HG03558 (cell line): ENCODE measurements at regions not wholly inside any gene's neighbourhood (a gene's known extent, or its start where the extent isn't known, plus 50 kb on each side); places are given as distances from the start of the nearest gene placed in this dataset.
"Not testable (repeated sequence)": the region's sequence is repeated elsewhere in the genome, so short reads cannot be mapped to it uniquely, and the experiment has no call there.

Experiments used
- ATAC-seq: cut with Tn5 transposase; IDR thresholded peaks from one replicate; pipeline ENCODE4 v1.9.1; 2021; ENCODE audit warnings: moderate number of reproducible peaks; ENCODE audit not compliant: unreplicated experiment; ENCODE audit errors: extremely low read depth

DNA sequence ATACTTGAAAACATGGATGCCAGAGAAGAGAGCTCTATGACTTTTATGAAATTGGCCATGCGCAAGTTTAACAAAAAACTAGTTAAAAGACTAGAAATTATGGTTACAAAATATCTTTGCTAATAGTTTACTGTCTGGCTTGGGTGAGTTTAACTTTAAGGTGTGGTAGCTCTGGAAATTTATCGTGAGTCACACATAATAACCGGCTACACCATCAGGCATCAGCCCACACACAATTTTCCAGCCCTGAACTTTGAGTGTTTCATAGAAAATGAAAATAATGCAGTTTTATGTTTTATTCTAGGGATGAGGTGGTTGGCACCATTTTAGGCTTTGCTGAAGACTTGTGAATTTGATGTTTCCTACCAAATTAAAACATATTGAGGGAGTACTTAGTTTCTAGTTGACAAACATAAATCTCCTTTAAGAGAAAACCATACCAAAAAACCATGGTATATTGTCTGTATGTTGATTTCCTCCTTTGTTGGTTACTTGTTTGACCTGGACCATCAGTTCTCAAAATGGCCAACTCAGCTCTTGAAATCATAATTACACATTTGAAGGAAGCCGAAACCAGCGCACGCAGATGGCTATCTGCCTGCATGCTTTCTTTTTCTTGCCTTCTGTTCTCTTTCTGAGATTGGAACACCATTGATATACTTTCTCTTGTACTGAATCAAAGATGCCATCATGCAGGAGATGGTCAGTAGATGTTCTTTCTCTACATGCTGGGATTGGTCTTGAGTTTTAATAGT, 125.1 kb downstream of the AKAP11 start:
- ATAC-seq: no peak

DNA sequence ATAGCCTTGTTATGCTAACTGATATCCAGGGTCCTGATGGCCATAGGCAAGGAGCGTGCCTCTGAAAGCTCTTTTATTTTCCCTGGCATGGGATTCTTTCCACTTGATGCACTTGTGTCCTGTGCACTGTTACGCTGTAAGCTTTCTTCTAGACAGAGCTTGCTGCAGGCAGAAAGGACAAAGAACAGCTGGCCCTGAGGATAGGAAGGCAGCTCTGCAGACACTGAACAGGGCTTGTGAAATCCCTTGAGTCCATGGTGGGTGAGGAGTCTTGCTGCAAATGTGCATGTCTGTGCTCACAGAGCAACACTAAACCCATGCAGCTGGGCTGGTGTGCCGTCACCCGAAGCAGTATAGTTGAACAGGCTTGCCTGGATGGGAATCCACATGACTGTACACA, 126.6 kb downstream of the AKAP11 start:
- no peak for ATAC-seq

DNA sequence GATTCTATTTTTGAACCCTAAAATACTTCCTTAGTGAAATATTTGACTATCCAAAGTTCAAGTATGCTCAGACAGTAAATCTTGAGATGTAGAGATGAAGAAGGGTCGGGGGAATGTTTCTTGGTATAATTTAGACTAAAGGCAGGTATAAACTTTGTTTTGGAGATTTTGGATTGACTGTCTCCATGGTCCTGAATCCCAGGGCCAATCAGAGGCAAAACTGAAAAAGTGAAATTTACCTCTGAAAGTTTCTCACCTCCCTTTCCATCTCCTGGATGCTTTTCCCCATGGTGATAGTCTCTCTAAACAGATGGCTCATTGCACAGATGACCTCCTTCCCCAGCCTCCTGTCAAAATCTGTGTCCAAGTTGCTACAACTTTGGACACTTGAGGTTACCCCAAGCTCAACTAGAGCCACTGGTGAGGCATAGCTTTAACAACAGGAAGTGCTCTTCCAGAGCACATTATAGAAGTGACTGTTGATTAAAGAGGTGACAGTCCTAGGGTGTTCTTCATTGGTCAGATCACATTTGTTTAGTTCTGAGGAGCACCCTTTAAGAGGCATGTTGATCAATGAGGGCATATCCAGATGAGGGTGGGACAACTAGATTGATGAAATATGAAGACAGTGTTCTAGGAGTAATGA, 128.4 kb downstream of the AKAP11 start:
- ATAC-seq: no peak

DNA sequence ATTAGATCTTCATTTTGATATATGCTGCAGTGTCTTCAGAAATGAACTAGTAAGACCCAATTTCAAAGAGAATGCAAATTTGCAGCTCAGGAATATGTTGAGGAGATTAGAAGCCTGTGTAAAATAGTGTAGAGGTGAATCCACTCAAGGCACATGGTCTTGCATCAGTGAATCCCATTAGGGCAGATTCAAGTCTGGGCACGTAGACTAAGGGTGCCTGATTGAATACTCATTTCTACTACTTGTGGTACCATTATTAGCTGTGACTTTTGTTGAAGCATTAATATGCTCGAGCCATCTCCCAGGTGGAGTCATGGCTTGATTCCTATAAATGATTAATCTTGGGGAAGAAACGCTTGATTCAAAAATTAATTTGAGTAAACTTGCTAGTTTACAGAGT, 129.4 kb downstream of the AKAP11 start:
- no peak for ATAC-seq

DNA sequence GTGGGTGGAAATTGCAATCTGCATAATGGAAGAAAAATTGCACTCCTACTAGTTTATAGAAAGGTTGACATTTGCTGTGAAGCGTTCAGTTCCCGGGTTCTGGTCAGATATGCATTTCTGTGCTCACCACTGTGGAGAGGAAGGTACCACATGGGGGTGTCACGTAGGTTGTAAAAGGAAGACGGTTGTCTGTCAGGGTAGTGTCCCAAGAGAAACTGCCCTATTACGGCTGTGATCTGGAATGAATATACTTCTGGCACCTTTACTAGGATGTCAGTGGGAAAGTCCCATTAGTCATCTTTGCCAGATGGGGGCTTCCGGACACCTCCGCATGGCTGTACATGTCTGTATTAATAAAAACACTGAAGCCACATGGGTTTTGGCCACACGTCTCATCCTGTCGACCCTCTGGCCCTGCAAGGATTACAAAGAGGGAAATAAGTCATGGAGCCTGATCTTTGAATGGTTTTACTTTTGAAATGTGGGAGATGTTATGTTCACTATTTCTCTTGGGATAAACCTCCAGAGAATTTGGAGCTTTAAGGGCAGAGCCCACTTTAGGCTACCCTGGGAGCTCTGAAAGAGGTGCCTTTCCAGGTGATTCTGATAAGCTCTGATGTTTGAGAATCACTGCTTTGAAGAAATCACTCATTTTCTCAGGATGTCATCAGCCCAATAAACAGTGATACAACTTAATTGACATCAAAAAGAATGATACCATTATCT, 133.9 kb downstream of the AKAP11 start:
- ATAC-seq: peak; percentile 45

DNA sequence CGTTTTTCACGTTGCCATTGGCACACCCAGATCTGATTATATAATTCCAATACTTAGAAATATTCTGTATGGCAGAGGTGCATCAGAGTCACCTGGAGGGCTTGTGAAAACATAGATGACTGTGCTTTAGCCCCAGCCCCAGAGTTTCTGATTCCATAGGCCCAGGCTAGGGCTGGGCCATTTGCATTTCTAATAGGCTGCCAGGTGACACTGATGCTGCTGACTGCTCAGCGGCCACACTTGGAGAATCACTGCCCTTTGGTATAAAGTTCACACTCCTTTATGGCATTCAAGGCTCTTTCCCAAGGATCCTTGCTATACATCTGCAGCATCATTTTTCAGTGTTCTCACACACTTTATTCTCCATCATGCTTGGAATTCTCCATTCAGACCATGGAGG, 137.1 kb downstream of the AKAP11 start:
- no peak for ATAC-seq

DNA sequence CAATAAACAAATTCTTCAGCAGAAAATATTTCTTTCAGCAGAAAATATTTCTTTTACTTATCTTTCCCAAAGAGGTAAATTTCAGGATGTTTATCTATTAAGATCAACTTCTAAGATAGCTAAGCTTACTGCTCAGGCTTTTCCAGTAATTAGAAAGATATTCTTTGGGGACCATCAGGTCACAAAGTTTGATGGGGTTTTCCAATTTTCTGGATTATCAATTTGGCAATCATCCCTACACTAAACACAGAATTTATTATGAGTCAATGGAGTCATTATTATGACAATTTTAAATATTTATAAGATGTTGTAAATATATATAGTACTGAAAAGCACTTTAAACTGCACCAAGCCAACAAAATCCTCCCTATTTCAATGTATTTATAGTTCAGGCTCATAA, 137.6 kb downstream of the AKAP11 start:
- no peak for ATAC-seq

DNA sequence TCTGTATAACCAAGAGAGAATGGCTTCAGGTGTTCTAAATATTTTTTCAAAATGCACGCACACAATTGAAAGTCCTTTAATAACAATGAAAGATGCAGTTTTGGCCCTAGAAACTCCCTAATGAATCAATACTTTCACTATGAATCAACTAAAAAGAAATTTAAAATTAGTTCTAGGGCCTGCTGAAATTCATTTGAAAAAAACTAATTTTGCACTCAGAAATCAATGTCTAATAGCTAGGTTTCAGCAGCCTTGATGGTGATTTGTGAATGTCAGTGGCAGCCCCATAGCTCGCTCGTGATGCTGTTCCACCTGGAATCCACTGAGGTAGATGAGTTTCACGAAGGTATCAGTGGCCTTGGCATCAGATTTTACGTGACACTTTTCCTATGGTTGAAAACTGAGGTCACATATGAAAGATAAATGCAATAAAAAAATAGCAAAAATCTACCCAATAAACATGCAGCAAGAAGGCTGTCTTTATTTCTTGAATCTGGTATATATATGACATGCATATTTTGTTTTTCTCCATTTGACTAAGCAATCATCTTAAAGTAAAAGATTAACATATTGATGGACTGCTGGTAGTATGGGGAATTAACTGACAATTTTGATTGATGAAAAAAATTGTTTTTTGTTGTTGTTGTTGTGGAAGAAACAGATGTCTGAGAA, 141.0 kb downstream of the AKAP11 start:
- no peak for ATAC-seq

DNA sequence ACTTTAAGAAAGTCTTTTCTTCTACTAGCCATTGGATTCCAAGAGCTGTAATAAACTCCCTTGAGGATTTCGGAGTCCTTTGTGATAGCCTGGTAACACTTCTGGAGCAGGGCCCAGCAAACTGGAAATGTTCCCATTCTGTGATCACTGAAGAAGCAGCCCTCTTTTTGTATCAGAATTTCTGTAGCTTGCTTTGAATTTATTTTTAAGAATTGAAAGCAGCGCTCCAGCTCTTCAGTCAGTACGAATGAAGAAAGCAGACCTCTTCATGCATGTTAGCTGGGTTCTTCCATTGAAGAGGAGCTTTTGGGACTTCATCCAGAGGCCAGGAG, 141.5 kb downstream of the AKAP11 start:
- ATAC-seq: no peak

DNA sequence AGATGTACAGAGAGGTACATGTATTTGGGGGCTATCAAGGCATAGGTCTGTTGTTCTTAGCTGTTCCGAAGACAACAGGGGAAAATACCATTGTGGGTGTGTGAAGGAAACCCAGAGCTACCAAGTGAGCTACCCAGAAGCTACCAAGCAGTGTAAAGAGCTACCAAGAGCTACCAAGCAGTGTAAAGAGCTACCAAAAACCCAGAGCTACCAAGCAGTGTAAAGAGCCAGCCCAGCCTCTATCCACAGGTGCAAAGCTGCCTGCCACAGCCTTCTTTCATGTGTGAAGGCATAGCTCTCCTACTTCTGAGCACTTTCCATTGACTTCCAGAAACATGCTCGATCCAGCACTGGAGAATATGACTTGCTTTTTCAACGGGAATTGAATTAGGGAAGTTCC, 145.7 kb downstream of the AKAP11 start:
- ATAC-seq: no peak

DNA sequence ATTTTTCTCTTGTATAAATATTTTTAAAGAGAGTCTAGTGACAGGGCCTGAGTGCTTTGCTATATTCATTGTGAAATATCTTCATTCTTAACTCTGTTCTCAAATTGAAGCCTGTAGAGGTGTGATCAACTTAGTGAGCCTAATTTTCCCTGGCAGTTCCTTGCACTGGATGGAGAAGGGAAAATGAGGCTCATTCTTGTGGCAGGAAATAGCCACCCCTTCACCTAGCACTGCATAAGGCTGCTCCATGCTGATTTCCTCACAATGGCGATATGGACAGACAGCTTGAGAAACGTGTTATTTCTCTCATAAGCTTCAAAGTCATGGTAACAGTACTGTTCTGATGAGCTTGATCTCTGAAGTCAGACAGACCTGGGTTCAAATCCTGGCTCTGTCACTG, 146.2 kb downstream of the AKAP11 start:
- no peak for ATAC-seq

DNA sequence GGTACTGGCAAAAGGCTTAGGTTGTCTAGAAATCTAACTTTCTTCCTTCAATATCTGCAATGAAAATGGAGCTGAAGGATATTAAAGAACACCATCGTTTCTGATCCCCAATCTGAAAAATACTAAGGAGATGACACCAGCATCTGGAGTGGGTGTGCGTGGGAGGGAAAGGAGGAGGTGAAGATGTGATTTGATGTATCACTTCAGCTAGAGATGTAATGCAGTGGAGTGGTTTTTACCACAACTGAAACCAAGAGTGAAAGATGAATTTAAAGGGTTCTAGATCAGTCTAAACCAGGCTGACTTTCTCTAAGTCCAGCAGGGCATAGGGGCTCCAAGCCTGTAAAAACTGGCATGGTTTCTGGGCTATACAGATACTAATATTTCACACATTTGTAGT, 148.4 kb downstream of the AKAP11 start:
- ATAC-seq: peak; percentile 70

DNA sequence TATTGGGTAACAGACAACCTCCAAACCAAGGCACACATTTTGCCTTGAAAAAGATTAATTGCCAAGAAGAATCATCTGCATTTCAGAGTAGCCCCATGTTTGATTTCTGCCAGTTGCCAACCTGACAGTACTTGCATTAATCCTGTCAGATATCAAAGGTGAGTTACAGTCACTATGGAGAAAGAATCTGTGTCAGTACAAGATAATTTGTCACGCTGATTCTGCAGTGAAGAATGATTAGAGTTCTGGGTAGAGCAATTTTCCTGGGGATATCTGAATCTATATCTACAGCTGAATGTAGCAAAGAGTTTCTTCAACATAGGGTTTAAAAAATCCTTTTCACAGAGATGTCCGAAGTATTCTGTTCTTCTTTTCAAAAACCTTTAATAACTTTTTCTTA, 150.7 kb downstream of the AKAP11 start:
- ATAC-seq: no peak

DNA sequence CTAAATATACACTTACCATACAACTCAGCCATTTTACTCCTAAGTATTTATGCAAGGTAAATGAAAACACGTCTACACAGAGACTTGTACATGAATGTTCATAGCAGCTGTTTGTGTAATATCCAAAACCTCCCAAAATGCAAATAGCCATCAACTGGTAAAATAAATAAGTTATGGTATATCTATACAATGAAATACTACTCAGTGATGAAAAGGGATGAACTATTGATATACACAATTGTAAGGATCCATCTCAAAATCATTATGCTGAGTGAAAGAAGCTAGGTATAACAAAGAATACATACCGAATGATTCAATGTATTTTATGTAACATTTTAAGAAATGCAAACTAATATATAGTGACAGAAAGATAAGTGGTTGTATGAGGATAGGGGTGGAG, 149.8 kb upstream of the TNFSF11 start:
- no peak for ATAC-seq

DNA sequence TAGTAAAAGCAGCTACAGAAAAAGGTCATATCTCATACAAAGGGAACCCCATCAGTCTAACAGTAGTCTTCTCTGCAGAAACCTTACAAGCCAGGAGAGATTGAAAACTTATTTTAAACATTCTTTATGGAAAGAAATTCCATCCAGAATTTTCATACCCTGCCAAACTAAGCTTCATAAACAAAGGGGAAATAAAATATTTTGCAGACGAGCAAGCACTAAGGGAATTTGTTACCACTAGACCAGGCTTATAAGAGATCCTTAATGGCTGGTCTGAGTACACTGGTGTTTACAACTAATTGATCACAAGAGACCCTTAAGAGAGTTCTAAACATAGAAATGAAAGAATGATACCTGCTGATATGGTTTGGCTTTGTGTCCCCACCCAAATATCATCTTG, 128.6 kb upstream of the TNFSF11 start:
- ATAC-seq: no peak

DNA sequence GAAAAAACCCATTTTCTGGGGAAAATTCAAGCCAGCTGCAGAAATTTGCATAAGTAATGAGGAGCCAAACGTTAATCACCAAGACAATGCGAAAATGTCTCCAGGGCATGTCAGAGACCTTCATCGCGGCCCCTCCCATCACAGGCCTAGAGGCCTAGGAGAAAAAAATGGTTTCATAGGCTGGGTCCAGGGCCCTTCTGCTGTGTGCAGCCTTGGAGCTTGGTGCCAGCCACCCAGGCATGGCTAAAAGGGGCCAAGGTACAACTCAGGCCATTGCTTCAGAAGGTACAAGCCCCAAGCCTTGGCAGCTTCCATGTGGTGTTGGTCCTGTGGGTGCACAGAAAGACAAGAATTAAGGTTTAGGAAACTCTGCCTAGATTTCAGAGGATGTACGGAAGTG, 127.4 kb upstream of the TNFSF11 start:
- not testable (repeated sequence) for ATAC-seq

DNA sequence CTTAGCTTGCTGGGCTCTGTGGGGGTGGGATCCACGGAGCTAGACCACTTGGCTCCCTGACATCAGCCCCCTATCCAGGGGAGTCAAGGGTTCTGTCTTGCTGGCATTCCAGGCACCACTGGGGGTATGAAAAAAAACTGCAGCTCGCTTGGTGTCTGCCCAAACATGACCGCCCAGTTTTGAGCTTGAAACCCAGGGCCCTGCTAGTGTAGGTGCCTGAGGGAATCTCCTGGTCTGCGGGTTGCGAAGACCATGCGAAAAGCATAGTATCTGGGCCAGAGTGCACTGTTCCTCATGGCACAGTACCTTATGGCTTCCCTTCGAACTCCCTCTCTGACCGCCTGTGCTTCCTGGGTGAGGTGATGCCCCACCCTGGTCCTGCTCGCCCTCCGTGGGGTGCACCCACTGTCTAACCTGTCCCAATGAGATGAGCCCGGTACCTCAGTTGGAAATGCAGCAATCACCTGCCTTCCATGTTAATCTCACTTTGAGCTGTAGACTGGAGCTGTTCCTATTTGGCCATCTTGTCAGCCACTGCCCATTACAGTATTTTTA, 120.8 kb upstream of the TNFSF11 start:
- ATAC-seq: no peak

DNA sequence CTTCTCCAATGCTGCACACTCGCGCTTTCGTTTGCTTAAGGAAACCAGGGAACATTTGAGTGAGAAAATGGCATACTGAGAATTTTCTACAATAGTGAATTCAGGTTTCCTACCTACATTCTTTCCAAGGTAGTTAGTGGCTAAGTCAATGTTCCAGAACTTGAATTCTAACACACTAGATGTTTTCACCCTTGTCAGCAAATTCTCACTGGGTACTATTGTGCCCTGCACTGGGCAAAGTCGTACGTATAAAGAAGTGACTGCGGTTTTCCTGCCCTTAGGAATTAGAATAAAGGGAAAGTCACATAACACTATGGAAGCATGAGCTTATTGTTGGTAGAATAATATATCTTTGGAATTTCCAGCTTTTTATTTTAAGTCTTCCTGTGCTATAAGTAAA, 119.2 kb upstream of the TNFSF11 start:
- no peak for ATAC-seq

DNA sequence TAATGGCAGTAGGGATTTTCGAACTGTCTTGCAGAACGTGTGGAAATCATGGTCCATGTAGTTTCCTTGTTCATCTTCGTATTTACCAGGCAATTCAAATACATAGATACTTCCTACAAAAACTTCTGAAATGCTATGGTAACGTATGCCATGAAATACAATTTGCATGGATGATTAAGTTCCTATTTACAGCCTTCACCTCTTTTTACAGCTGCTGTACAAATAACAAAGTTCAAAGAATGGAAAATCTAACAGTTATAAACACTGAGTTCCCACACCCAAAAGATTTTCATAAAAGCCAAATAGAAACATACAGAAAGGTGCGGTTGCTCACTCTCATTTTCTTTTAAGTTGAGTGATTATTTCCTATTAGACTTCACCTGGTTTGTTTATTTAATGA, 115.8 kb upstream of the TNFSF11 start:
- ATAC-seq: no peak

DNA sequence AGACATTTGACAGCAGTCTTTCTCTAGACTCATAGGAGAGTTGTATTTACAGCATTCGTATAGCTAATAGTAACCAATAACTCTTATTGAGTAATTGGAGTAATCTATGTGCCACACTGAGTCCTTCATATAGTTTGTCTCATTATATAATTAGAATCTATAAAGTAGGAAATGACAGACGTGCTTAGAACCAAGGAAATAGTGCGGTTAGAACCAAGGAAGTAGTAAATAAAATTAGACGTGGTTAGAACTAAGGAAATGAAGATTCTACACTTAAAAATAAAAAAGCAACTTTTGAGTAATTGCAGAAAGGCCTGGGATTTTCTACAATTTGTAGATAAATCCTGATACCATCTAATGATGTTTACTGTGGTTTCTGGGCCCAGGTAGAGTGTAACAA, 107.8 kb upstream of the TNFSF11 start:
- no peak for ATAC-seq

DNA sequence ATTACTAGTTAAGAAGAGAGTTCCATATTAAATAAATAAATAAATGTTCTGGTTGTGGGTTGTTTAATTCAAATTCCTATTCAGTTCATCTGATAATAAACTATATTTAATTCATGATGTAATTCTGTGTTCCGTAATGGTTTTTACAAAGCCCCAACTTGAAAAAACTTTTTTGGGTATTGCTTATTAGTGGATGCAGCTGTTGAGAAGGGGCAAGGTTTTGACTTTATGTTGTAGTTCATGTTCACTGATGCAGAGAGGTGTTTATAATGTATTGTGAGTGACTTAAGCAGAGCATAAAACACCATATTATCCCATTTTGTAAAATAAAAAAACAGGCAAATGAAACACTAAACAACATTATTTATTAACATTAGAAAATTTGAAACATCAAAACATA, 107.3 kb upstream of the TNFSF11 start:
- no peak for ATAC-seq
